ENCODE measurements at regions not wholly inside any gene's neighbourhood (a gene's known extent, or its start where the extent isn't known, plus 50 kb on each side); places are given as distances from the start of the nearest gene placed in this dataset.

DNA sequence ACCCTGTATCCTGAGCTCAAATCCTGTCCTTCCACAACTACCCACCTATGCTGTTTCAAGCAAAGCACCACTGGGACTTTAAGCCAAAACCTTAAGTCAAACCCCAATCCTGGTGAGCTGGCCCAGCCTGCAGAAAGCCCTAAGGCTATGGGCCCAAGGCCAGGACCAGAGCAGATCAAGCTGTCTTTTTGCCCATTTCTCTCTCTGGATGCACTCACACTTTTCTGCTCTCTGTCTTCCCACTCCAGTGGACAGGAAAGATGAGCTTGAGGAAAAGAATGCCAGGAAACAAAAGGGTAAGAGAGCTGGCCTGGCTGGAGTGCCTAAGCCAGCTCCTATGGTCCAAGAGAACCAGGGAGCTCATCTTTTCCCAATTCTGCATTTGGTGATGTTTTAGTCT is 284.3 kb upstream of the ISX start:
- Histone ChIP-seq H4K20me1 (ENCODE audit: insufficient read depth) (no peaks in the 10 kb centered on the region), H3K27ac (no peak overlapping the region), H3K4me2 (ENCODE audit: unreplicated experiment) (no peak overlapping the region), H3F3A (ENCODE audit: insufficient read depth) (no peaks in the 10 kb centered on the region), H3K4me1 (ENCODE audit: insufficient read depth) (no peaks in the 10 kb centered on the region), H3K36me3 (ENCODE audit: low read depth) (no peaks in the 10 kb centered on the region), H3K9me3 (ENCODE audit: low read depth) (no peaks in the 10 kb centered on the region), H3K9me2 (ENCODE audit: insufficient read depth) (no peaks in the 10 kb centered on the region), H3K79me2 (ENCODE audit: insufficient read depth) (no peaks in the 10 kb centered on the region), H3K4me3 (no peak overlapping the region), H2AFZ (no peak overlapping the region), H3K9ac (no peak overlapping the region), H3K27me3 (replicated peaks; ENCODE audit: insufficient read depth) (no peaks in the 10 kb centered on the region)
- TF ChIP-seq EZH2 (IDR thresholded peaks at IDR 0.05; ENCODE audit: insufficient read depth, poor library complexity, severe bottlenecking) (no peak), EZH2phosphoT487 (IDR thresholded peaks at IDR 0.05; ENCODE audit: insufficient read depth, low read depth) (no peak)
- in situ Hi-C loops (cut with MboI), result no loop called here
- DNase-seq, result no peak

DNA sequence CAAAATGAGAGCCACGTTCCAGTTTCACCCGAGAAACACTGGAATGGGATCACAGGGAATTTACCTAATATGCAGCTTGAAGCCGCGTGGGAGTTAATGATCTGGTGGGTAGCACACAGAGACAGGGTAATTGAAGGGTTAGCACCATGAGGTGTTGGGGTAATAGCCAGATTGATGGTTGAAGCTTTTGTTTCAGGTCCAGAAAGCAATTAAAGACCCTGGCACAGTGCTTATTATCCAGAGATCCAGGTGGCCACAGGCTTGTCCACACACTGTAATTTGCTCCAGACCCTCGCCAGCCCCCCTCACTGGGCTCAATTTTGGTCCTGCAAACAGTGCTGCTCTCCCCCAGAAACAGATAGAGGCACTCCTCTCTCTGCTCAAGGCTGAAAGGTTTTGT is 282.5 kb upstream of the ISX start:
- WGBS, 2 experiments (ENCODE audit: low coverage in 1 of 2, low lambda C conversion rate in 2 of 2, missing lambda C conversion rate in 2 of 2), result 24 to 26% methylated on average over 5 of the region's 5 CpGs
- TF ChIP-seq EZH2phosphoT487 (IDR thresholded peaks at IDR 0.05; ENCODE audit: insufficient read depth, low read depth) (no peak), EZH2 (IDR thresholded peaks at IDR 0.05; ENCODE audit: insufficient read depth, poor library complexity, severe bottlenecking) (no peak)
- in situ Hi-C loops (cut with MboI), result no loop called here

DNA sequence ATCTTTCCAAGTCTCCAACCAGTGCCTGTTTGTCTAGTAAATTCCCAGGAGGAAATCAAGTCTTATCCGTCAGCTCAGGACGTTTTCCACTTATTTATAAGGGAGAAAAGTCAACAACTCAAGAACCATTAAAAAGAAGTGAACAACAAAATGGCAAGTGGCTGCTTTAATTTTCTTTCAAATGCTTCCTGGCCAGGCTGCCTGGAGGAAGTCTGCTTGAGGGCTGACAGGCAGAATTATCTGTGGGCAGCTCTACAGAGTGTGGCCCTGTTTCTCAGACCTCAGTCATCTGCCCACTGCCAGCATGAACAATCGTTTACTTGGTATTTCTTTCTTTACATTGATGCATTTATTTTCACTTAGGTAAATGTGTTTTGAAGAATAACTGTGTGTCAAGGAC is 281.9 kb upstream of the ISX start:
- Histone ChIP-seq H3K9me3 (ENCODE audit: low read depth) (no peaks in the 10 kb centered on the region), H3K9me2 (ENCODE audit: insufficient read depth) (no peaks in the 10 kb centered on the region), H4K20me1 (ENCODE audit: insufficient read depth) (no peaks in the 10 kb centered on the region), H3K4me2 (ENCODE audit: unreplicated experiment) (no peak overlapping the region), H3K36me3 (ENCODE audit: low read depth) (no peaks in the 10 kb centered on the region), H2AFZ (no peak overlapping the region), H3K9ac (no peak overlapping the region), H3K27me3 (replicated peaks; ENCODE audit: insufficient read depth) (no peaks in the 10 kb centered on the region), H3F3A (ENCODE audit: insufficient read depth) (no peaks in the 10 kb centered on the region), H3K4me1 (ENCODE audit: insufficient read depth) (no peaks in the 10 kb centered on the region), H3K79me2 (ENCODE audit: insufficient read depth) (no peaks in the 10 kb centered on the region), H3K27ac (no peak overlapping the region), H3K4me3 (no peak overlapping the region)
- DNase-seq, result no peak
- in situ Hi-C loops (cut with MboI), result no loop called here
- WGBS, 2 experiments (ENCODE audit: low coverage in 1 of 2, low lambda C conversion rate in 2 of 2, missing lambda C conversion rate in 2 of 2), result 5 to 6% methylated on average over 3 of the region's 3 CpGs
- TF ChIP-seq EZH2 (IDR thresholded peaks at IDR 0.05; ENCODE audit: insufficient read depth, poor library complexity, severe bottlenecking), result no peak
- no peak for TF ChIP-seq EZH2phosphoT487 (IDR thresholded peaks at IDR 0.05; ENCODE audit: insufficient read depth, low read depth)

More for the DNA sequence above, 282.5 kb upstream of the ISX start:
- no peak overlapping the region for H2AFZ ChIP-seq
- no peak overlapping the region for H3K4me3 ChIP-seq
- H3K9me3 ChIP-seq (ENCODE audit: low read depth), result no peaks in the 10 kb centered on the region
- no peaks in the 10 kb centered on the region for H3K9me2 ChIP-seq (ENCODE audit: insufficient read depth)
- H3K27ac ChIP-seq, result no peak overlapping the region
- H3K79me2 ChIP-seq (ENCODE audit: insufficient read depth), result no peaks in the 10 kb centered on the region
- H3K27me3 ChIP-seq (replicated peaks; ENCODE audit: insufficient read depth), result no peaks in the 10 kb centered on the region
- H3K4me1 ChIP-seq (ENCODE audit: insufficient read depth), result no peaks in the 10 kb centered on the region
- no peak for DNase-seq
- H3F3A ChIP-seq (ENCODE audit: insufficient read depth), result no peaks in the 10 kb centered on the region
- no peaks in the 10 kb centered on the region for H4K20me1 ChIP-seq (ENCODE audit: insufficient read depth)
- H3K4me2 ChIP-seq (ENCODE audit: unreplicated experiment), result no peak overlapping the region
- no peak overlapping the region for H3K9ac ChIP-seq
- H3K36me3 ChIP-seq (ENCODE audit: low read depth), result no peaks in the 10 kb centered on the region

DNA sequence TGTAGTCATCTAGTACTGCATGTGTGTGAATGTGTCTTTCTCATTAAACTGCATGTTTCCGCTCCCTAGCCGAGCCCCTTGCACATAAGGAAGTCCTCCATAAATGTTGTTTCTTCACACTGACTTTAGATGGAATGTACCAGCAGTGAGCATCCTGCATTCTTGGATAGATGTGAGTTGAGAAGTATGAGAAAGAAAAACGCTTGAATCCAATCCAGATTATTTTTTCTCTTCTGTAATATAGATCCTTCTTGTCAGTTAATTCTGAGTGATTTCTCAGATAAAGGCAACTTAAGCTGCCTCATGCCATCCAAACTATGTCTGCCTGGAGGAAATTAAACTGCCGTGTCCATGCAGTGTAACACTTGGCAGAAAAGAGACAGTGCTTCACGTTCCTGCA is 268.1 kb upstream of the ISX start:
- Histone ChIP-seq H3K4me1 (ENCODE audit: insufficient read depth) (no peaks in the 10 kb centered on the region), H3K27ac (no peak overlapping the region), H3K4me3 (no peak overlapping the region), H2AFZ (no peak overlapping the region), H3K9ac (no peak overlapping the region), H3K9me3 (ENCODE audit: low read depth) (no peaks in the 10 kb centered on the region), H3K36me3 (ENCODE audit: low read depth) (no peaks in the 10 kb centered on the region), H3F3A (ENCODE audit: insufficient read depth) (no peaks in the 10 kb centered on the region), H3K4me2 (ENCODE audit: unreplicated experiment) (no peak overlapping the region), H4K20me1 (ENCODE audit: insufficient read depth) (no peaks in the 10 kb centered on the region), H3K79me2 (ENCODE audit: insufficient read depth) (no peaks in the 10 kb centered on the region), H3K9me2 (ENCODE audit: insufficient read depth) (no peaks in the 10 kb centered on the region), H3K27me3 (replicated peaks; ENCODE audit: insufficient read depth) (no peaks in the 10 kb centered on the region)
- WGBS, 2 experiments (ENCODE audit: low coverage in 1 of 2, low lambda C conversion rate in 2 of 2, missing lambda C conversion rate in 2 of 2), result 7 to 11% methylated on average over 5 of the region's 5 CpGs
- no peak for DNase-seq
- in situ Hi-C loops (cut with MboI), result no loop called here
- no peak for TF ChIP-seq EZH2 (IDR thresholded peaks at IDR 0.05; ENCODE audit: insufficient read depth, poor library complexity, severe bottlenecking)
- no peak for TF ChIP-seq EZH2phosphoT487 (IDR thresholded peaks at IDR 0.05; ENCODE audit: insufficient read depth, low read depth)

DNA sequence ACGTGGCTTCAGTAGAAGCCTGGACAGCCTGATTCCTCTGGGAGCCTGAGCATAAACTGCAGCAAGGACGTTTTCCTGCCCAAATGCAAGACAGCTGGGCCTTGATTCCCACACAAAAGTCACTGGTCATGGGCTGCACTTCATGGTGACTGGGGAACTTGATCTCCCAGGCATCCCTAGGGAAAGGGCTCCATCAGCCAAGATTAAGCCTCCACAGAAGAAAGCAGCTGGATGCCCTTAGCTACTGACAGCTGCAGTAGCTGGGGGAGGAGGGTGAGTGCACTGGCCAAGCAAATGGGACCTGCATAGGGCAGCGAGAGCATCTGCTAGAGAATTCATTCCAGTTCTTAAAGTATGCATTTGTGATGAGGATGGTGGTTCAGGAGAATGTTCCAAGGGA is 267.4 kb upstream of the ISX start:
- no peak overlapping the region for H2AFZ ChIP-seq
- H4K20me1 ChIP-seq (ENCODE audit: insufficient read depth), result no peaks in the 10 kb centered on the region
- H3K4me3 ChIP-seq, result no peak overlapping the region
- TF ChIP-seq EZH2phosphoT487 (IDR thresholded peaks at IDR 0.05; ENCODE audit: insufficient read depth, low read depth), result no peak
- TF ChIP-seq EZH2 (IDR thresholded peaks at IDR 0.05; ENCODE audit: insufficient read depth, poor library complexity, severe bottlenecking), result no peak
- H3K9me3 ChIP-seq (ENCODE audit: low read depth), result no peaks in the 10 kb centered on the region
- no peak for DNase-seq
- no peaks in the 10 kb centered on the region for H3K79me2 ChIP-seq (ENCODE audit: insufficient read depth)
- H3F3A ChIP-seq (ENCODE audit: insufficient read depth), result no peaks in the 10 kb centered on the region
- no peaks in the 10 kb centered on the region for H3K27me3 ChIP-seq (replicated peaks; ENCODE audit: insufficient read depth)
- WGBS, 2 experiments (ENCODE audit: low coverage in 1 of 2, low lambda C conversion rate in 2 of 2, missing lambda C conversion rate in 2 of 2), result 6 to 13% methylated on average over 3 of the region's 3 CpGs
- H3K4me1 ChIP-seq (ENCODE audit: insufficient read depth), result no peaks in the 10 kb centered on the region
- no peaks in the 10 kb centered on the region for H3K9me2 ChIP-seq (ENCODE audit: insufficient read depth)
- H3K4me2 ChIP-seq (ENCODE audit: unreplicated experiment), result no peak overlapping the region
- in situ Hi-C loops (cut with MboI), result no loop called here
- no peaks in the 10 kb centered on the region for H3K36me3 ChIP-seq (ENCODE audit: low read depth)
- H3K9ac ChIP-seq, result no peak overlapping the region
- H3K27ac ChIP-seq, result no peak overlapping the region

All from GM23248 (cell line).